Stimulated activated CD4-positive, alpha-beta T cell treated with anti-CD3 and anti-CD28 coated beads, Interleukin-1b, Interleukin-23, amount 100 ng/mL, for 48 hours (primary cell): ENCODE measurements at regions not wholly inside any gene's neighbourhood (a gene's known extent, or its start where the extent isn't known, plus 50 kb on each side); places are given as distances from the start of the nearest gene placed in this dataset.

ENCODE experiments used
- DNase-seq: peaks from one replicate; pipeline ENCODE4 v3.0.0-alpha.2; 2020

DNA sequence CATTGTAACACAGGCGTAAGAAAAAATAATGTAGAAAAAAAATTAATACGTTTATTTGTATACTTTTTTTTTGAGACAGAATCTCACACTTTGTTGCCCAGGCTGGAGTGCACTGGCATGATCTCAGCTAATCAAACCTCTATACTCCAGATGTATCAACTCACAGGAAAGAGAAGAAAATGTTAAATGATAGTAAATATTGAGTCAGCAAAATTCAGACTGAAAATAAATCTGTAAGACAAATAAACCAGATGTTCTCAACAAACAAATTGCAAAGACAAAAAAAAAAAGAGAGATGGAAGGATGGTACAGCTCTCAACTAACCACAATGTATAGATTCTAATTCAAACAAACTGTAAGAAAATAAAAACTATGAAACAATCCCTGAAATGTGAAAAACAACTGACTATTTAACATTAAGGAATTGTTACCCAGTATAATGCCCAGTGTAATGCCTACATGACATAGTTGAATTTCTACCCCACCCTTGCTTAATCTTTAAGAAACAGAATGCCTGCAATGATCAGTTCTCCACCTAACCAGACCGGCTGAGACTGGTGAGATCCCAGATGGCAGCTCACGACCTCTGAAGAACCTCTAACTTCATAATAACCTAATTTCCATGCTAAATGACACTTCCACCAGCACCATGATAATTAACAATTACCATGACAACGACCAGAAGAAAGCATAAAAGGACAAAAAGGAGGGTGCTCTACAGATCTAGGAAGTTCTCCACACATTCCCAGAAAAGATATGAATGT, 272.0 kb upstream of the GNAI1 start:
- DNase-seq = no peak

DNA sequence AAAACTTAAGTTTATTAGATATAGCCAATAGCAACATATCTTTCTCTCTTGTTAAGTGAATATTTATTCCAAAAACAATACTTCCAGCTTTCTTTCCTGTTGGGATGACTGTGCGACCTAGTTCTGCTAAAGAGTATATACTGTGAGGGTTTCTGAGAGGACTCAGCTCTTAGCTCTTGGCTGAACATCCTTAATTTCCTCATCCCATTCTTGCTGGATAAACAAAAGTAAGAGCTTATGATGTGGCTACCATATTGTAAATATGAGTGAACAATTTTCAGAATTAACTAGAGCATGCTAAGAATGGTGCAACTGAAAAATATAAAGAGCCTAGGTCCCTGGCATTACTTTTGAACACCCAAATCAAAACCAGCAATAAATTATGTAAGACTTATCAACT, 279.5 kb upstream of the GNAI1 start:
- no peak for DNase-seq

GRCh38 chr7:79854621-79855020, 280.0 kb upstream of the GNAI1 start:
- DNase-seq = no peak

- no peak for DNase-seq
Observed at GRCh38 chr7:79837915-79838314, 296.7 kb upstream of the GNAI1 start.

DNA sequence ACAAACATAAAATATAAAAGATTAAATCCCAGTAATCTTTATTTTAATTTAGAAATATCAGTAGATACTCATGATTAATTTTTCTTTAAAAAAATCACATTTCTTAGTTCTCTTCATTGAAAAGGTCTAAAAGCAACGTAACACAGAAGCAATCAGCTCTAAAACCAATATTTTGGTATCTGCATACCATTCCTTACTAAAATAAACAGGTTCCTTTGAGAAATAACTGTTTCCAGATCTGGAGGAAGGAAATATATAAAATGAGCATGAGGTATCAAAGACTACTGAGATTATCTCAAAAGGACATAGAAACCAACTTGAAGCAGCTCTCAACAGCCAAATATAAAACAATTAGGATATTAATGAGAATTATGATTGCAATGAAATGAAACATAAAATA, 301.0 kb upstream of the GNAI1 start:
- no peak for DNase-seq

GRCh38 chr7:79828866-79829265, 305.8 kb upstream of the GNAI1 start:
- DNase-seq = no peak

- no peak for DNase-seq
Observed at GRCh38 chr7:79823246-79823951, 311.2 kb upstream of the GNAI1 start.

GRCh38 chr7:79822620-79823240, 311.9 kb upstream of the GNAI1 start:
- DNase-seq = no peak

DNA sequence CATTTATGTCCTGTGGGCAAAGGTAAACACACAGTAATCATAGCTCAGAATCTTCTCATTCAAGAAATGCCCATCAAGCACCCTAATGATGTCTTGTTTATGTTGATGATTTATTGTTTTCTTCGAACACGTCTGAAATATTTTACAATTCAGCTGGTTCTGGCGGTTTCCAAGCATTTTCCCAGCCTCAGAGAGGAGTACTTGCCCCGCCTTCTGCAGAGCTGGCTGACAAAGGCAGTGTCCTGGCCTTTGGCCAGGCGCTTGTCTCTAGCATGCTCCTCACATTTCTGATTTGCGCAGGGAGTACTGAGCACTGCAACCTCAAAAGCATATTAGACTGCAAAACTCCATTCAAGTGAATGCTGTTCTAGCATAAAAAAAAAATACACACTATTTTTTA, 314.2 kb upstream of the GNAI1 start:
- DNase-seq = no peak

GRCh38 chr7:79810916-79811315, 323.7 kb upstream of the GNAI1 start:
- no peak for DNase-seq

DNA sequence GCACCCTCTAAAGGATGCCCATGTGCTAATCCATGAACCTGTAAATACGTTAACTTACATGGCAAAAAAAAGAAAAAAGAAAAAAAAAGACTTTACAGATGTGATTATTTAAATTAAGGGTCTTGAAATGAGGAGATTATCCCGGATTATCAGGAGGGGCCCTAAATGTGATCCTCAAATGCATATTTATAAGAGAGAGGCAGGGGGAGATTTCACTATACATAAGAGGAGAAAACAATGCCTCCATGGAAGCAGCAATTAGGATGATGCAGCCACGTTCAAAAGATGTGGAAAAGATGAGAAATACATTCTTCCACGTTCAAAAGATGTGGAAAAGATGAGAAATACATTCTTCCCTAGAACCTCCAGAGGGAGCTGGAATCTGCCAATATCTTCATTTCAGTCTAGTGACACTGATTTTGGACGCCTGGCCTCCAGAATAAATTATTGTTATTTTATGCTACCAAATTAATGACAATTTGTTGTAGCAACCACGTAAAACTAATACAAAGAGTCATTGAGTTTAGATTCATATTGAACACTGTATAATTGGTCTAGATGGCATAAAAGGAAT, 328.4 kb upstream of the GNAI1 start:
- no peak for DNase-seq

DNA sequence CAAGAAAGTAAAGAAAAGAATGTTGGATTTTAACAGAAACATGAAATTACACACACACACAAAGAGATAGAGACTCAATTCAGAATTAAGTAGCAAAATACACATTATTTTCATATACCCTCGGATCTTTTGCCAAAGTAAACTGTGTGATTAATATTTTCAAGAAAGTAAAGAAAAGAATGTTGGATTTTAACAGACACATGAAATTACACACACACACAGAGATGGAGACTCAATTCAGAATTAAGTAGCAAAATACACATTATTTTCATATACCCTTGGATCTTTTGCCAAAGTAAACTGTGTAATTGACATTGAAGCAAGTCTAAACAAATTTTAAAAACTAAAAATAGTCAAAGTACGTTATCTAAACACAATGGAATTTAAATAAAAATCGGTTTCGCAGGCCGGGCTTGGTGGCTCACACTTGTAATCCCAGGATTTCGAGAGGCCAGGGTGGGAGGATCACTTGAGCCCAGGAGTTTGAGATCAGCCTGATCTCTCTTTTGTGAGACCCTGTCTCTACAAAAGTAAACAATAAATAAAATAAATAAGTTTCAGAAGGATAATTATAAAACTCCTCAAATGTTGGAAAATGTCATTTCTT, 337.3 kb upstream of the MAGI2 start:
- no peak for DNase-seq

GRCh38 chr7:79789584-79790345, 336.3 kb upstream of the MAGI2 start:
- no peak for DNase-seq

DNA sequence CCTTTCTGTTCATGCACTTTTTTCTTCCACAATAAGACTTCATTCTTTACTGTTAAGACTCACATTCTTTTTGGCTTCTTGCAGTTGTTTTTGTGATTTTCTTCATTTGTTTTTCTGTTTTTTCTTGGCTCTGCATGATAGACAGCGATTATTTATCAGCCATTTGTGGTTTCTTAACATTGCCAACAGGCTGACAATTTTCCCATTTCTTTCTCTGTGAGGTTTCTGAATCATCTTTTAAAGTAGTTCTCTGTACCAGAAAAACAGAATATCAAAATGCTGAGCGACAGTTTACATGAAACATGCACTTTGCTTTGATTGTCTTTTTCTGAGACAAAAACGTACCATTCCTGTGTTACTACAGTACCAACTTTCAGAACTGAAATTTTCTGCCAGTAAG, 334.2 kb upstream of the MAGI2 start:
- no peak for DNase-seq

DNA sequence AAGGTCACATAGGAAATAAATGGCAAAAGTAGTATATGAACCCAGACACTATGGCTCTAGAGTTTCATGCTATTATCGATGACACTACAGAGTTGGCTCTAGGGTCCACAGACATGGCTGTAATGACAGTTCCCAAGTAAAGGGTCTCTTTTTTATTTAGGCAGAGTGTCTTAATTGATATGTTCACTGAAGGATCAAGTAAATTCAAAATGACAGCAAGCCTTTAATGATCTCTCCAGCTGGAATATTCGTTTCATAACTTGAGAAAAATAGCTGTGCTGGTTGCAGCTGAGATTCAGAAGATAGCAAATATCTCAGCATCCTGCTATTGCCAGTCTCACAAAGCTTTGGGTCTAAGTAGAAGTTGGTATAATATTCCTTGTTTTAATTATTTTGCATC, 333.6 kb upstream of the MAGI2 start:
- DNase-seq = no peak

DNA sequence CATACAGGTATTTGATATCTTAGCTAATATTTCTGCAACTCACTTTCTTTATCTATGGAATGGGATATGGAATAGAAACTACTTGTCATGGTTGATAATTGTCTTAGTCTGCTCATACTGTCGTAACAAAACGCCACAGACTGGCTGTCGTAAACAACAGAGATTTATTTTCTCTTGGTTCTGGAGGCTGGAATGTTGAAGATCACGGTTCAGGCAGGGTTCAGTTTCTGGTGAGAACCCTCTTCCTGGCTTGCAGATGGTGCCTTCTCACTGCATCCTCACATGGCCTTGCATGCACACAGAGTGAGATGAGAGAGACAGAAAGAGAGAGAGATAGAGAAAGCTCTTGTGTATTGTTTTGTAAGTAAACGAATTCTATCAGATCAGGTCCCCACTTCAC, 332.7 kb upstream of the MAGI2 start:
- no peak for DNase-seq

DNA sequence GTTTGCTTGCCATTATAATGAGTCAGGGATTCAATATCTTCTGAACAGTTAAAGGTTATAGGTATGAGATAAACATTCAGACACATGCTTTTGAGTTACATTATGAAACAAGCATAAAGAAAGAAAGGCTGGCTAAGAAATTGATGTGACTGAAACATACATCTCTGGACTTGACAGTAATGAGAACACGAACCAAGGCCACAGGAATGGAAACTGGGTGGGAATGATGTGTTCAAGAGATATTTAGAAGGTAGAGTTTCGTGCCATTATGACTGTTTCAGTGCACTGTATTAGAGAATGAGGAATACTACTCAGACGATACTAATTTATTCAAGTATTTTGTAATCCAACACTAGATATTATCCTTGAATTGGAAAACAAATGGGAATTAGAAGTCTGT, 332.1 kb upstream of the MAGI2 start:
- DNase-seq = no peak

- no peak for DNase-seq
Observed at GRCh38 chr7:79782906-79783305, 329.4 kb upstream of the MAGI2 start.

DNA sequence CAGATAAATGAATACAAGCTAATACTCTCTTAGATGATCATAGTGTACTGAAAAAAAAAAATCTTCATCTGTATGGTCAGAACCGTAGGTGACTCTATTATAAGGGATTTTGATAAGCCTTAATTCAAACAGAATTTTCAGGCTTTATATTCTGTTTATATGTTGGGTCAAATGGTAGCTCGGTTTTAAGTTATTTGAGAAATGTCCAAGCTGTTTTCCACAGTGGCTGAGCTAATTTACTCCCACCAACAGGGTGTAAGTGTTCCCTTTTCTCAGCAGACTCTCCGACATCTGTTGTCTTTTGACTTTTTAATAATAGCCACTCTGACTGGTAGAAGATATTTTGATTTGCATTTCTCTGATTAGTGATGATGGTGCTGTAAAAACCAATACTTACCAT, 328.8 kb upstream of the MAGI2 start:
- DNase-seq = no peak

- DNase-seq = no peak
Observed at GRCh38 chr7:79781716-79782115, 328.2 kb upstream of the MAGI2 start.

- no peak for DNase-seq
Observed at GRCh38 chr7:79778786-79779770, 325.6 kb upstream of the MAGI2 start.
